ENCODE measurements at regions not wholly inside any gene's neighbourhood (a gene's known extent, or its start where the extent isn't known, plus 50 kb on each side); places are given as distances from the start of the nearest gene placed in this dataset.
"Not testable (repeated sequence)": the region's sequence is repeated elsewhere in the genome, so short reads cannot be mapped to it uniquely, and the experiment has no call there.

- Histone ChIP-seq H3K36me3 (replicated peaks) (no peaks in the 10 kb centered on the region), H3K27ac (no peak overlapping the region), H3K27me3 (replicated peaks) (no peaks in the 10 kb centered on the region), H3K4me3 (ENCODE audit: low read depth, low read length) (no peak overlapping the region)
- DNase-seq: no peak
- TF ChIP-seq CTCF (IDR thresholded peaks at IDR 0.05; ENCODE audit: low read depth, low read length, missing control alignments): no peak
- in situ Hi-C loops (cut with HindIII; ENCODE audit: low pct_ligation_motif_present, low sequenced_read_pairs): no loop called here
Observed at GRCh38 chr9:7316967-7317366, 482.6 kb downstream of the DMAC1 start.

- Histone ChIP-seq H3K27ac (no peak overlapping the region), H3K36me3 (replicated peaks) (no peaks in the 10 kb centered on the region), H3K27me3 (replicated peaks) (no peaks in the 10 kb centered on the region), H3K4me3 (ENCODE audit: low read depth, low read length) (no peak overlapping the region)
- no peak for DNase-seq
- no peak for TF ChIP-seq CTCF (IDR thresholded peaks at IDR 0.05; ENCODE audit: low read depth, low read length, missing control alignments)
- in situ Hi-C loops (cut with HindIII; ENCODE audit: low pct_ligation_motif_present, low sequenced_read_pairs): no loop called here
Observed at GRCh38 chr9:7316166-7316795, 483.3 kb downstream of the DMAC1 start.

- no peak for TF ChIP-seq CTCF (IDR thresholded peaks at IDR 0.05; ENCODE audit: low read depth, low read length, missing control alignments)
- no peaks in the 10 kb centered on the region for H3K36me3 ChIP-seq (replicated peaks)
- in situ Hi-C loops (cut with HindIII; ENCODE audit: low pct_ligation_motif_present, low sequenced_read_pairs): no loop called here
- no peak overlapping the region for H3K4me3 ChIP-seq (ENCODE audit: low read depth, low read length)
- H3K27ac ChIP-seq: no peak overlapping the region
- no peaks in the 10 kb centered on the region for H3K27me3 ChIP-seq (replicated peaks)
- no peak for DNase-seq
Observed at GRCh38 chr9:7315746-7316145, 483.8 kb downstream of the DMAC1 start.

- DNase-seq: no peak
- in situ Hi-C loops (cut with HindIII; ENCODE audit: low pct_ligation_motif_present, low sequenced_read_pairs): no loop called here
- Histone ChIP-seq H3K36me3 (replicated peaks) (no peaks in the 10 kb centered on the region), H3K4me3 (ENCODE audit: low read depth, low read length) (no peak overlapping the region), H3K27me3 (replicated peaks) (no peaks in the 10 kb centered on the region), H3K27ac (no peak overlapping the region)
- no peak for TF ChIP-seq CTCF (IDR thresholded peaks at IDR 0.05; ENCODE audit: low read depth, low read length, missing control alignments)
Observed at GRCh38 chr9:7315116-7315515, 484.5 kb downstream of the DMAC1 start.

GRCh38 chr9:7313389-7313788 lies 486.2 kb downstream of the DMAC1 start:
- Histone ChIP-seq H3K27me3 (replicated peaks) (no peaks in the 10 kb centered on the region), H3K36me3 (replicated peaks) (no peaks in the 10 kb centered on the region), H3K27ac (no peak overlapping the region), H3K4me3 (ENCODE audit: low read depth, low read length) (no peak overlapping the region)
- in situ Hi-C loops (cut with HindIII; ENCODE audit: low pct_ligation_motif_present, low sequenced_read_pairs): no loop called here
- no peak for TF ChIP-seq CTCF (IDR thresholded peaks at IDR 0.05; ENCODE audit: low read depth, low read length, missing control alignments)
- DNase-seq: no peak

- H3K36me3 ChIP-seq (replicated peaks); H3K4me3 ChIP-seq (ENCODE audit: low read depth, low read length); DNase-seq; in situ Hi-C loops (cut with HindIII; ENCODE audit: low pct_ligation_motif_present, low sequenced_read_pairs); H3K27ac ChIP-seq; H3K27me3 ChIP-seq (replicated peaks): not testable (repeated sequence)
Observed at GRCh38 chr9:7309051-7309450, 490.5 kb downstream of the DMAC1 start.

All from brain microvascular endothelial cell (primary cell).